Anterior cingulate cortex (tissue), 58 donors: ENCODE measurements at regions not wholly inside any gene's neighbourhood (a gene's known extent, or its start where the extent isn't known, plus 50 kb on each side); places are given as distances from the start of the nearest gene placed in this dataset.
"Not testable (repeated sequence)": the region's sequence is repeated elsewhere in the genome, so short reads cannot be mapped to it uniquely, and the experiment has no call there.

Experiments used
- DNase-seq, 58 donors: peaks; one replicate each; lab custom pipeline; 2025; lab: John Stamatoyannopoulos, UW

- DNase-seq: not testable (repeated sequence)
Observed at GRCh38 chr7:106747301-106747700, 86.3 kb upstream of the CCDC71L start.

- no peak for DNase-seq
Observed at GRCh38 chr7:106747804-106748203, 86.8 kb upstream of the CCDC71L start.

GRCh38 chr7:106749165-106749564 lies 88.2 kb upstream of the CCDC71L start:
- DNase-seq: no peak

GRCh38 chr7:106750773-106751172 lies 89.8 kb upstream of the CCDC71L start:
- no peak for DNase-seq

GRCh38 chr7:106752367-106752766 lies 91.4 kb upstream of the CCDC71L start:
- no peak for DNase-seq

GRCh38 chr7:106755024-106755423 lies 94.1 kb upstream of the CCDC71L start:
- not testable (repeated sequence) for DNase-seq

GRCh38 chr7:106755641-106756040 lies 94.7 kb upstream of the CCDC71L start:
- DNase-seq: no peak

- no peak for DNase-seq
Observed at GRCh38 chr7:106756071-106756470, 95.1 kb upstream of the CCDC71L start.

- DNase-seq: no peak
Observed at GRCh38 chr7:106756884-106757283, 95.9 kb upstream of the CCDC71L start.

- DNase-seq: no peak
Observed at GRCh38 chr7:106757846-106758245, 96.9 kb upstream of the CCDC71L start.

GRCh38 chr7:106762845-106763244 lies 101.9 kb upstream of the CCDC71L start:
- DNase-seq: not testable (repeated sequence)

GRCh38 chr7:106763717-106764116 lies 101.4 kb upstream of the PIK3CG start:
- no peak for DNase-seq

GRCh38 chr7:106765727-106766355 lies 99.2 kb upstream of the PIK3CG start:
- no peak for DNase-seq

GRCh38 chr7:106766551-106766950 lies 98.5 kb upstream of the PIK3CG start:
- no peak for DNase-seq

GRCh38 chr7:106767078-106767477 lies 98.0 kb upstream of the PIK3CG start:
- no peak for DNase-seq

- DNase-seq: no peak
Observed at GRCh38 chr7:106767498-106768323, 97.4 kb upstream of the PIK3CG start.

- no peak for DNase-seq
Observed at GRCh38 chr7:106768324-106768751, 96.7 kb upstream of the PIK3CG start.

GRCh38 chr7:106770191-106770590 lies 94.9 kb upstream of the PIK3CG start:
- no peak for DNase-seq

- no peak for DNase-seq
Observed at GRCh38 chr7:106772655-106773108, 92.4 kb upstream of the PIK3CG start.

GRCh38 chr7:106773228-106773627 lies 91.9 kb upstream of the PIK3CG start:
- DNase-seq: no peak

- DNase-seq: no peak
Observed at GRCh38 chr7:106773721-106774120, 91.4 kb upstream of the PIK3CG start.

GRCh38 chr7:106774213-106774767 lies 90.8 kb upstream of the PIK3CG start:
- DNase-seq: no peak
